Ishikawa (cell line): ENCODE measurements at regions not wholly inside any gene's neighbourhood (a gene's known extent, or its start where the extent isn't known, plus 50 kb on each side); places are given as distances from the start of the nearest gene placed in this dataset.

Experiments
- CEBPB ChIP-seq: IDR thresholded peaks from 2 replicates; pipeline ENCODE4 v1.6.1; 2012
- CREB1 ChIP-seq: IDR thresholded peaks from 2 replicates; pipeline ENCODE4 v1.6.1; 2012; ENCODE audit warnings: low read depth
- EGR1 ChIP-seq: IDR thresholded peaks from 2 replicates; pipeline ENCODE4 v1.6.1; 2012
- EP300 ChIP-seq: IDR thresholded peaks from 2 replicates; pipeline ENCODE4 v1.6.1; 2012; ENCODE audit warnings: borderline replicate concordance
- FOXM1 ChIP-seq: IDR thresholded peaks from 2 replicates; pipeline ENCODE4 v1.6.1; 2012; ENCODE audit warnings: low read depth, borderline replicate concordance
- NFIC ChIP-seq: IDR thresholded peaks from 2 replicates; pipeline ENCODE4 v1.6.1; 2012
- RAD21 ChIP-seq: IDR thresholded peaks from 2 replicates; pipeline ENCODE4 v1.6.1; 2012; ENCODE audit warnings: low read depth
- TAF1 ChIP-seq: IDR thresholded peaks from 2 replicates; pipeline ENCODE4 v1.6.1; 2012; ENCODE audit warnings: low read depth, mild to moderate bottlenecking
- TCF12 ChIP-seq: IDR thresholded peaks from 2 replicates; pipeline ENCODE4 v1.6.1; 2012; ENCODE audit warnings: low read depth
- TEAD4 ChIP-seq: IDR thresholded peaks from 2 replicates; pipeline ENCODE4 v1.6.1; 2012
- YY1 ChIP-seq: IDR thresholded peaks from 2 replicates; pipeline ENCODE4 v1.6.1; 2012; ENCODE audit warnings: low read depth
- ZBTB7A ChIP-seq: IDR thresholded peaks from 2 replicates; pipeline ENCODE4 v1.6.1; 2012; ENCODE audit warnings: low read depth
- TF ChIP-seq, protein P1 (sequence below): IDR thresholded peaks from 2 replicates; pipeline ENCODE4 v1.6.1; 2012
- TF ChIP-seq, protein P2 (sequence below): IDR thresholded peaks from 2 replicates; pipeline ENCODE4 v1.6.1; 2012; ENCODE audit warnings: low read depth, mild to moderate bottlenecking
- TF ChIP-seq, protein P3 (sequence below): IDR thresholded peaks from 2 replicates; pipeline ENCODE4 v1.6.1; 2012

DNA sequence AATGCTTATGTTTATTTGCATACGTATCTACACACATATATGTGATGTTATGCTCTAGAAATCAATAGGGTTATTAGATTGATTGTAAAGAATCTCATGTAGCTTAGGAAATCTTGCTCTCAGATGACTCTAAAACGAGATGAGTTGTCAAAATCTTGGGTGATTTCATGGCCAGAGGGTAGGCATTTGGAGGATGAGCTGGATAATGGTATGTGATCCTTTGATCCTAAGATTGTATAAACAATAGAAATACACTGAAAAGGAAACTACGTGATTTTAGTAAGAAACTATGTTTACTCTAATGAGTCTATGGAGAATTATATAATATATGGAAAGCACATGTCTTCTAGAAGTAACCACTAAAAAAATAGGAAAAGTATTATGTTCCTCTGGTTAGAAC is 676.6 kb downstream of the NSUN3 start:
- TF ChIP-seq, protein P1, sequence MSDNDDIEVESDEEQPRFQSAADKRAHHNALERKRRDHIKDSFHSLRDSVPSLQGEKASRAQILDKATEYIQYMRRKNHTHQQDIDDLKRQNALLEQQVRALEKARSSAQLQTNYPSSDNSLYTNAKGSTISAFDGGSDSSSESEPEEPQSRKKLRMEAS: no peak
- no peak for TF ChIP-seq TCF12
- TF ChIP-seq, protein P2, sequence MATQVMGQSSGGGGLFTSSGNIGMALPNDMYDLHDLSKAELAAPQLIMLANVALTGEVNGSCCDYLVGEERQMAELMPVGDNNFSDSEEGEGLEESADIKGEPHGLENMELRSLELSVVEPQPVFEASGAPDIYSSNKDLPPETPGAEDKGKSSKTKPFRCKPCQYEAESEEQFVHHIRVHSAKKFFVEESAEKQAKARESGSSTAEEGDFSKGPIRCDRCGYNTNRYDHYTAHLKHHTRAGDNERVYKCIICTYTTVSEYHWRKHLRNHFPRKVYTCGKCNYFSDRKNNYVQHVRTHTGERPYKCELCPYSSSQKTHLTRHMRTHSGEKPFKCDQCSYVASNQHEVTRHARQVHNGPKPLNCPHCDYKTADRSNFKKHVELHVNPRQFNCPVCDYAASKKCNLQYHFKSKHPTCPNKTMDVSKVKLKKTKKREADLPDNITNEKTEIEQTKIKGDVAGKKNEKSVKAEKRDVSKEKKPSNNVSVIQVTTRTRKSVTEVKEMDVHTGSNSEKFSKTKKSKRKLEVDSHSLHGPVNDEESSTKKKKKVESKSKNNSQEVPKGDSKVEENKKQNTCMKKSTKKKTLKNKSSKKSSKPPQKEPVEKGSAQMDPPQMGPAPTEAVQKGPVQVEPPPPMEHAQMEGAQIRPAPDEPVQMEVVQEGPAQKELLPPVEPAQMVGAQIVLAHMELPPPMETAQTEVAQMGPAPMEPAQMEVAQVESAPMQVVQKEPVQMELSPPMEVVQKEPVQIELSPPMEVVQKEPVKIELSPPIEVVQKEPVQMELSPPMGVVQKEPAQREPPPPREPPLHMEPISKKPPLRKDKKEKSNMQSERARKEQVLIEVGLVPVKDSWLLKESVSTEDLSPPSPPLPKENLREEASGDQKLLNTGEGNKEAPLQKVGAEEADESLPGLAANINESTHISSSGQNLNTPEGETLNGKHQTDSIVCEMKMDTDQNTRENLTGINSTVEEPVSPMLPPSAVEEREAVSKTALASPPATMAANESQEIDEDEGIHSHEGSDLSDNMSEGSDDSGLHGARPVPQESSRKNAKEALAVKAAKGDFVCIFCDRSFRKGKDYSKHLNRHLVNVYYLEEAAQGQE: no peak
- TF ChIP-seq RAD21: no peak
- TF ChIP-seq YY1: no peak
- no peak for TF ChIP-seq EGR1
- no peak for TF ChIP-seq NFIC
- TF ChIP-seq TEAD4: no peak
- TF ChIP-seq CREB1: no peak
- TF ChIP-seq, protein P3, sequence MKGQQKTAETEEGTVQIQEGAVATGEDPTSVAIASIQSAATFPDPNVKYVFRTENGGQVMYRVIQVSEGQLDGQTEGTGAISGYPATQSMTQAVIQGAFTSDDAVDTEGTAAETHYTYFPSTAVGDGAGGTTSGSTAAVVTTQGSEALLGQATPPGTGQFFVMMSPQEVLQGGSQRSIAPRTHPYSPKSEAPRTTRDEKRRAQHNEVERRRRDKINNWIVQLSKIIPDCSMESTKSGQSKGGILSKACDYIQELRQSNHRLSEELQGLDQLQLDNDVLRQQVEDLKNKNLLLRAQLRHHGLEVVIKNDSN: no peak
- TF ChIP-seq FOXM1: no peak
- TF ChIP-seq TAF1: no peak
- TF ChIP-seq CEBPB: no peak
- no peak for TF ChIP-seq EP300
- TF ChIP-seq ZBTB7A: no peak

DNA sequence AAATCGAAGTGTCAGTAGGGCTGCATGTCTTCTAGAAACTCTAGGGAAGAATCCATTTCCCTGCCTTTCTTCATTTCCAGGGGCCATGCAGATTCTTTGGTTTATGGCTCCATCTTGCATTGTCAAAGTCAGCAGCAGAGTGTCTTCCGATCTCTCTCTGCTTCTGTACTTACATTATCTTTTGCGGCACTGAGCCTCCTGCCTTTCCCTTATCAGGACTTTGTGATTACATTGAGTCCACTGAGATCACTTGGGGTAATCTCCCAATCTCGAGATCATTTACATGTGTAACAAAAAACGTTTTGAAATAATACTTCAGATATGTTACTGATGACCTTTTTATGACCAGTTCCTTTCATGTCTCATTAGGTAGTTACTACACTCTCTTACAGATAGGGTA is 695.9 kb downstream of the NSUN3 start:
- no peak for TF ChIP-seq TEAD4
- TF ChIP-seq TCF12: no peak
- TF ChIP-seq NFIC: no peak
- no peak for TF ChIP-seq CEBPB
- no peak for TF ChIP-seq TAF1
- TF ChIP-seq, protein P1: no peak
- TF ChIP-seq EP300: no peak
- TF ChIP-seq, protein P3: no peak
- no peak for TF ChIP-seq CREB1

DNA sequence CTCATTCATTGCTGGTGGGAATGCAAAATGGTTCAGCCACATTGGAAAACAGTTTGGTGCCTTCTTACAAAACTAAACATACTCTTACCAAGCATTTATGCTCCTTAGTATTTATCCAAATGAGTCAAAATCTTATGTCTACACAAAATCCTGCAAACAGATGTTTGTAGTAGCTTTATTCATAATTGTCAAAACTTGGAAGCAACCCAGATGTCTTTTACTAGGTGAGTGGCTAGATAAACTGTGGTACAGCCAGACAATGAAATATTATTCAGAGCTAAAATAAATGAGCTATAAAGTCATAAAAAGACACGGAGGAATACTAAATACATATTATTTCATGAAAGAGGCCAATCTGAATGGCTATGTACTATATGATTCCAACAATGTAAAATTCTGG is 709.5 kb downstream of the NSUN3 start:
- TF ChIP-seq CEBPB (no peak), EP300 (no peak), NFIC (no peak), YY1 (no peak), EGR1 (no peak), CREB1 (no peak), TEAD4 (no peak), TAF1 (no peak), RAD21 (no peak), FOXM1 (no peak), TCF12 (no peak), ZBTB7A (no peak)
- TF ChIP-seq, protein P2: no peak
- TF ChIP-seq, protein P1: no peak
- TF ChIP-seq, protein P3: no peak

DNA sequence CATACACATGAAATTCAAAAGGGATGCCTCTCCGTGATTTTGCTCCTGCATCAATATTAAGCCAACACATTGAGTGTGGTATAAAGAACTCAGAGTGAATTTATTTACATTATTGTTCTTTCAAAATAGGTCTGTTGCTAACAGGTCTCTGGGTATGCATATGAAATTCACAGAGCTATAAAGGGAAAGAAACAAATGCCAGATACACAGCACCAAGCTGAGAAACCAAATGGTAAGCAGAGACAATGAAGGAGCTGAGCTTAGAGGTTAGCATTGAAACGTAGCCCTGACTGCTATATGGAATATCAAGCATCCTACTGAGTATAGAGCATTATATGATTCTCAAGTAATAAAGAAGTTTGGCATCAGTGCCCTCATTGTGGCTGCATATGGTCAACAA is 712.9 kb downstream of the NSUN3 start:
- TF ChIP-seq, protein P2: no peak
- no peak for TF ChIP-seq RAD21
